HK-2 (cell line): ENCODE measurements at regions not wholly inside any gene's neighbourhood (a gene's known extent, or its start where the extent isn't known, plus 50 kb on each side); places are given as distances from the start of the nearest gene placed in this dataset.
A peak's percentile ranks its signal among the peaks of the same experiment; 100 is the strongest.

Experiments
- DNase-seq: peaks from one replicate; pipeline ENCODE4 v3.0.0-alpha.2; 2018; ENCODE audit not compliant: unreplicated experiment

GRCh38 chr4:31106419-31106818, 386.2 kb downstream of the PCDH7 start:
- DNase-seq, result no peak

DNA sequence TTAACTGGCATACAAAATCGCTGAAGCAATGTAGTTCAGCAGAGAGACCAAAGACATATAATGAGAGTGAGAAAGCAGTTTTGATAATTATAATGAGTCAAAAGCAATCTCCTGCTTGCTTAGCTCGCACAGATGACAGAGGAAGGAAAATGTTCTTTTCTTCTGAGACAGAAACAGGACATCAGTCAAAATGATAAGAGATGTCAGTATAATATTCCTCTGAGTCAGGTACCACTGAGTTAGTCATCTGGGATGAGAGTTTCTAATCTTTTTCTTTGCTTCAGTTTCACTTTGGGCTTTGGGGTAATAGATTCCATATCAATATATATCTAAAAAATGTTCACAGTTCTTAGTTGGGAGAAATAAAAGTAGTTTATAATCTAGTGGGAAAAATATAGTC, 387.2 kb downstream of the PCDH7 start:
- no peak for DNase-seq

- no peak for DNase-seq
Measured at GRCh38 chr4:31108762-31109161, 388.6 kb downstream of the PCDH7 start.

- DNase-seq, result no peak
Measured at GRCh38 chr4:31111790-31112189, 391.6 kb downstream of the PCDH7 start.

DNA sequence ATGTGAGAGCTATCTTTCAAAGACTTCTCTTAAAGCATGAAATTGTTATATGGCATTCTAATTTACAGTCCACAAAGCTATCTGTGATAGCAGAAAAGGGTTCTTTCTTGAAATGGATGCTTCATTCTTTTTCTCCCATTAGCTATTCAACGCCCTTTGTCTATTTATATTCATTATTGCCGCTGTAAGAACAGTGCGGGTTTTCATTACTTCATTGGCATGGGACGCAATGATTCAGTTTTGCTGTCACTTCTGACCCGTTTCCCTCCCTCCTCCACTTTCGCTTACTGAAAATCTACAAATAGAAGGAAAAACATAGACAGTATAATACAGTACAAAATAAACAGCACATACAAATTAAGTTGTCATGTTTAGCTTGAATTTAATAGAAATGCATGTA, 394.6 kb downstream of the PCDH7 start:
- no peak for DNase-seq

GRCh38 chr4:31124008-31124585, 403.9 kb downstream of the PCDH7 start:
- no peak for DNase-seq

DNA sequence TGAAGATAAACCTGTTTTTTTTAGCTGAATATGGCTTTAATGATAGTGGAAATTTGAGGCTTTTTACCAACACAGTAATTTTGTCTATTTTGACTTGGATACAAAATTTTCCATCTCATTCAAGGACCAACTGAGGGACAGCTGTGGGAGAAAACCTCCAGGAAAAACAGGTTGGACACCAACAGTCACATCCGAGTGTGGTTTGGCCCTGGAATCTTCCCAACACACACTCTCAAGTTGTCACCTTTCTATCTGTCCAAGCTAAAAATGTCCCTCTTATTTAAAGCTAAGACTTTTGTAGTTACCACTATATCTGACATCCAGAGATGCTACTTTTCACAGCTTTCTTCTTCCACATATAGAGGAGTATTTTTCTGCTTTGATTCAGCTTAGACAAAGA, 404.9 kb downstream of the PCDH7 start:
- no peak for DNase-seq

DNA sequence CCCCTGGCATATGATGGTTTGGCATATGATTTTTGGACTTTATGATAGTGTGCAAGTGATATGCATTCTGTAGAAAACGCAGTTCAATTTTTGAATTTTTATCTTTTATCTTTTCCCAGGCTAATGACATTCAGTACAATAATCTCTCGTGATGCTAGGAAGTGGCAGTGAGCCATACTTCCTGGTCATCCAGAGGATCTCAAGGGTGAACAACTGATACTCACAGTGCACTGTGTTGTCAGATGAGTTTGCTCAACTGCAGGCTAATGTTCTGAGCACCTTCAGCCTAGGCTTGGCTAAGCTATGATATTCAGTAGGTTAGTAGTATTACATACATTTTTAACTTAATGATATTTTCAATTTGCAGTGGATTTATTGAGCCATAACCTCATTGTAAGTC, 405.3 kb downstream of the PCDH7 start:
- no peak for DNase-seq

DNA sequence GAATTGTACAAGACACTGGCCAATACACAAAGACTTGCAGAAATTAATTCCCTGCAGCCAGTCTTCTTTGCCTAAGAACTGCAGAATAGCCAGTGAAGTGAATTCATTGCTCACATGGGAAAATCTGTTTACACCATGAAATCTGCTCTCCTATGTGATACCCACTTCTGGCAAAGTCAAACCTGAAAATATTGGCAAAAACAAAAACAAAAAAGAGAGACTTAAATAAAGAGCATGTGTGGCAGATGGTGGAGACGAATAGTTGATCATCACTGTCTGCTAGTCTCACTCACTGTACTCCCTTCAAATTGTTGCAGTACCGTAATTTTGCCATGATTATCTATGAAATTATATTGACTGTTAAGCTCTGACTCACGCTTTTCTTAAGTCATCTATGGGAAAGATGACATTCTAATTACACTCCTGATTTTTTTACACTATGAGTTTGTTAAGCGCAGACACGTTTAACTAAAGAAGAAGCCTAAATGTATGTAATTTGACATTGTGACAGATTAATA, 406.8 kb downstream of the PCDH7 start:
- DNase-seq, result no peak

DNA sequence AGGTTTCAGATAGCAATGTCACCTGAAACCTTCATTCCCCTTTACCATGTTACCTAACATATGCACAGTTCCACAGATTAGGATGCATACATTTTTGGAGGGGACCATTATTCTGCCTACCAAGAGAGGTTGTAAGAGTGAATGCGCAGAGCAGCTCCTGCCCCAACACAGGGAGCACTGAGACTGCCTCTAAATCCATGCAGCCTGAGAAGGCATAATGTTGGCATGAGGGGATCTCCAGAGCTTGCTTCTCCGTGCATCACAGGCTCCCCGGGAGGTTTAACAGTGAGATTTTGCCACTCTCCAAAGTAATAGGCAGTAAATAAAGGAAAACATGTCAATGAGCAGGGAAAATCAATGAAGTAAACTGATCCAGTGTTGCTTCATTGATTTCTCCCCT, 410.8 kb downstream of the PCDH7 start:
- DNase-seq, result no peak

GRCh38 chr4:31134720-31135119, 414.6 kb downstream of the PCDH7 start:
- no peak for DNase-seq

- DNase-seq, result no peak
Measured at GRCh38 chr4:31139767-31140166, 419.6 kb downstream of the PCDH7 start.

- DNase-seq, result no peak
Measured at GRCh38 chr4:31141095-31141831, 421.1 kb downstream of the PCDH7 start.

GRCh38 chr4:31141832-31142142, 421.6 kb downstream of the PCDH7 start:
- no peak for DNase-seq

DNA sequence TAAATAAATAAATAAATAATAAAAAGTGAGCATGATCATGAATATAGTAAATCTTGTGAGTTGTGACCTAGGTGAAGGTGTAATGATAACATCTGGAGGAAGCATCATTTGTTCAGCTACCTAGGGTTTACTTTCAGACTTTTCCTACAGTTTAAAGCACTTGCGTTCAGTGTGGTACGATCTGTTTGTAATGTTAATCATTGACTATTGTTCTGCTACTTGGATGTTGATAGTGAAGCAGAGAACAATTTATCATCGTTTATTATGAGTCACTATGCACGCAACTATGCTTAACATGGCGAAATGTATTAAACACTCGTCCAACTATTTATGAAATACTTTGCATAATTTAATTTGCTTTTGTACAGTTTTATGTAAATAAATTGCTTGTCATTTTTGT, 426.2 kb downstream of the PCDH7 start:
- no peak for DNase-seq

DNA sequence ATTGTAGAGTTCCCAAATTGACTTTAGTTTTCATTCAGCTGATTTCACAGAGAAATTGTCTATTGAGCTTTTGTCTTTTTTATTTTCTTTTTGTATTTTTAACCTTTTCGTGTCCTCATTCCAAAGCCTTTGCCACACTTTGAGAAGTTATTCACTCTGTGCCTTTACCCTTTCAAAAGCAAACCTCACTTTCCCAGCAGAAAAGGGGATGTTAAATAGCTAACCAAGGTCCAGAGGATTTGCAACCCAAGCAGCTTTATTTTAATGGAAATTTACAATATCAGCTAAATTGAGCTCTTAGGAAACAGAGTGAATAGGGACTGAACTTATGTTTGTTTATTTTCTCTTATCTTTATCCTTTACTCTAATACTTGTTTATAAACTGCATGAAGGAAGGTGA, 428.8 kb downstream of the PCDH7 start:
- no peak for DNase-seq

GRCh38 chr4:31156221-31156620, 436.1 kb downstream of the PCDH7 start:
- no peak for DNase-seq

DNA sequence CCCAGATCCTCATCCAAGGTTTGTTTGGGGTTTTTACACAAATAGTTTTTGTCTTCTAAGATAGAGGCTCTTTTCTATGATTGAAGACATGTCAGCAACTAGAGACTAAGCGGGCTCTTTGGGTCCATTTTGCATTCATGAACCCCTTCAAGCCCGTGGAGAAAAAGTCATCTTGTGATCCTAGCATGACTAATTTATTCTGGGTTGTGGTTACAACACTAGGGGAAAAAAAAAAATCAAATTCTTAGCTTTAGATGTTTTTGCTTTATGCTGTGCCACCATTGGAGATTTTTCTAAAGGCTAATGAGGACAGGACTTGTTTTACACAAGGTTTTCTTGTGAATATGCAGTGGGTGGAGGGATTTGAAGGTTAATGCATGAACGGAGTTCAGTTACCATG, 440.0 kb downstream of the PCDH7 start:
- DNase-seq, result no peak

DNA sequence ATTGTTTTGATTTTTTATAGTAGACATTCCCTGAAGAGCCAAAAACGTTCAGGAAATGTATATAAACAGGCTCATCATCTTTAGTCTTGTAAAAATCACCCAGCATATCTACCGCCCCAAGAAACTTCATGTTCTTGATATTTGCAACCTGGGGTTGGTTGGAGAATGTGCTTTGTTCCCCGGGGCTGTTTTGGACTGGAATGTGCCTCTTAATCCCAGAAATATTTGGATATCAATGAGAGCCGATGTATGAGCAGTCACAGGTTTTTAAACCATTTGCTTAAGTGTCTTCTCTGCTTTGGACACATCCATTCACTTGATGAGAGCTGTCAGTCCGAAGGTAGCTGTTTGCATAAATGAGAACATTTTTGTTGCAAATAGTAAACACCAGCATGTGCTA, 449.7 kb downstream of the PCDH7 start:
- DNase-seq, result no peak

DNA sequence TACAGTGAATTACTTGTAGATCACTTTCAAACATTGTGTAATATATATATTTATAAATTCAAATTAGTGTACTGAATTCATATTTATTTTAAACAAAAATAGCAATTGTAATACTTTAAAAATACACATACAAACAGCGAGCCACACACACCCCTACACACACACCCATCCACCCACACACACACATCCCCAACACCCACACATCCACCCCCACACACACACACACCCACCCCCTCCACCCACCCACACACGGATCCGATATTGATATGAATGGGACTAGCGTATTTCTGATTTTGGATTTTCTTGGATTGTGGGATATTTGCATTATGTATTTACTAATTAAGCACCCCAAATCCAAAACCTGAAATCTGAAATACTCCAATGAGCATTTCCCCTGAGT, 451.2 kb downstream of the PCDH7 start:
- no peak for DNase-seq

DNA sequence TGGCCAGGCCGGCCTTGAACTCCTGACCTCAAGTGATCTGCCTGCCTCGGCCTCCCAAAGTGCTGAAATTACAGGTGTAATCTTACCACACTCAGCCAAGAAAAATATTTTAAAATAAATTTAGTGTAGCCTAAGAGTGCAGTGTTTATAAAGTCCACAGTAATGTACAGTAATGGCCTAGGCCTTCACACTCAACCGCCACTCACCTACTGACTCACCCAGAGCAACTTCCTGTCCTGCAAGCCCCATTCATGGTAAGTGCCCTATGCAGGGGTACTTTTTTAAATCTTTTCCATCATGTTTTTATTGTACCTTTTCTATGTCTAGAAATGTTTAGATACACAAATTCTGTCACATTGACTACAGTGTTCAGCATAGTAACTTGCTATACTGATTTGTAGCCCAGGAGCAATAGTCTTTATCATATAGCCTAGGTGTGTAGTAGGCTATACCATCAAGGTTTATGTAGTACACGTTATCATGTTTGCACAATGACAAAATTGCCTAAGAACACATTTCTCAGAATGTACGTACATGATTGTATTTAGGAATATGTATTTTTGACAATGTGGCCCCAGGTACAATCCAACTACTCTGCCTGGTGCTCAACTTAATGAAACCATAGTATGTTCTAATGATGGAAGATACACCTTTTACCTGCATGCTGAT, 455.2 kb downstream of the PCDH7 start:
- DNase-seq, result peak; percentile 4

- DNase-seq, result no peak
Measured at GRCh38 chr4:31183256-31183655, 463.1 kb downstream of the PCDH7 start.

GRCh38 chr4:31185014-31185585, 464.9 kb downstream of the PCDH7 start:
- no peak for DNase-seq
